SK-N-SH (cell line): ENCODE measurements at regions not wholly inside any gene's neighbourhood (a gene's known extent, or its start where the extent isn't known, plus 50 kb on each side); places are given as distances from the start of the nearest gene placed in this dataset.

Experiments used
- CTCF ChIA-PET: fragments of 300-600, 350-600 bp; formaldehyde crosslinking; extraction: SDS; loops from one replicate; lab custom pipeline; 2021; lab: Yijun Ruan, JAX
- POLR2A ChIA-PET: fragments of 350-600 bp; sonication (Branson Sonifier 250); formaldehyde crosslinking; extraction: SDS; loops from one replicate; lab custom pipeline; 2020; ENCODE audit warnings: antibody characterized with exemption, inconsistent platforms; lab: Yijun Ruan, JAX
- DNase-seq: peaks from one replicate; pipeline ENCODE4 v3.0.0; 2012
- H2AFZ ChIP-seq: fragments of 200-600 bp; sonication (generic); 2 replicates; pipeline ENCODE4 v1.8.1; 2016; ENCODE audit warnings: antibody characterized with exemption, mild to moderate bottlenecking, low read depth
- H3F3A ChIP-seq: fragments of 200-600 bp; sonication (generic); replicated peaks from 2 replicates; pipeline ENCODE3; 2016; ENCODE audit warnings: antibody characterized with exemption, mild to moderate bottlenecking; ENCODE audit not compliant: insufficient read depth
- H3K27ac ChIP-seq, 2 experiments: fragments of 200-500 bp in 1 of 2; fragments of 200-600 bp in 1 of 2; sonication (Bioruptor generic) in 1 of 2; sonication (generic), shearing (Covaris generic) in 1 of 2; 2 replicates each; pipeline versions ENCODE4 v1.5.1 to v1.6.1; 2014 to 2016; ENCODE audit warnings: low read depth in 2 of 2, inconsistent platforms in 1 of 2, low read length in 1 of 2, mild to moderate bottlenecking in 1 of 2, mixed read lengths in 1 of 2
- H3K27me3 ChIP-seq: fragments of 200-600 bp; sonication (generic), shearing (Covaris generic); 2 replicates; pipeline ENCODE4 v1.6.1; 2016; ENCODE audit warnings: mixed run types; ENCODE audit not compliant: insufficient read depth
- H3K36me3 ChIP-seq, 2 experiments: fragments of 200-500 bp in 1 of 2; fragments of 200-600 bp in 1 of 2; sonication (Bioruptor generic) in 1 of 2; sonication (generic) in 1 of 2; replicated peaks in 1 of 2; 2 replicates each; pipeline versions ENCODE3 to v1.5.1; 2014 to 2016; ENCODE audit warnings: low read length in 1 of 2, mild to moderate bottlenecking in 1 of 2; ENCODE audit not compliant: insufficient read depth in 2 of 2, control insufficient read depth in 1 of 2
- H3K4me1 ChIP-seq, 2 experiments: fragments of 200-500 bp in 1 of 2; fragments of 200-600 bp in 1 of 2; sonication (Bioruptor generic) in 1 of 2; sonication (generic), shearing (Covaris generic) in 1 of 2; 2 replicates each; pipeline versions ENCODE4 v1.5.1 to v1.6.1; 2014 to 2016; ENCODE audit warnings: low read depth in 1 of 2, low read length in 1 of 2, mixed run types in 1 of 2; ENCODE audit not compliant: insufficient read depth in 2 of 2, control insufficient read depth in 1 of 2
- H3K4me2 ChIP-seq: fragments of 200-600 bp; sonication (generic), shearing (Covaris generic); 2 replicates; pipeline ENCODE4 v1.6.1; 2017; ENCODE audit warnings: mixed run types
- H3K4me3 ChIP-seq, 2 experiments: fragments of 200-500 bp in 1 of 2; fragments of 200-600 bp in 1 of 2; sonication (Bioruptor generic) in 1 of 2; sonication (generic), shearing (Covaris generic) in 1 of 2; 2 replicates each; pipeline versions ENCODE4 v1.5.1 to v1.8.1; 2014 to 2016; ENCODE audit warnings: low read depth in 2 of 2, inconsistent platforms in 1 of 2, low read length in 1 of 2, mild to moderate bottlenecking in 1 of 2, mixed read lengths in 1 of 2, moderate library complexity in 1 of 2
- H3K79me2 ChIP-seq: fragments of 200-600 bp; sonication (generic); 2 replicates; pipeline ENCODE4 v1.8.1; 2017; ENCODE audit warnings: mild to moderate bottlenecking; ENCODE audit not compliant: insufficient read depth
- H3K9ac ChIP-seq: fragments of 200-600 bp; sonication (generic); 2 replicates; pipeline ENCODE4 v1.6.1; 2017; ENCODE audit warnings: mixed run types
- H3K9me2 ChIP-seq: fragments of 200-600 bp; sonication (generic); 2 replicates; pipeline ENCODE4 v1.6.1; 2017; ENCODE audit warnings: mixed run types
- H3K9me3 ChIP-seq: fragments of 200-600 bp; sonication (generic); 2 replicates; pipeline ENCODE4 v1.6.1; 2017; ENCODE audit warnings: mixed run types, mild to moderate bottlenecking, moderate library complexity
- H4K20me1 ChIP-seq: fragments of 200-600 bp; sonication (generic); 2 replicates; pipeline ENCODE4 v1.6.1; 2017; ENCODE audit warnings: mild to moderate bottlenecking, mixed run types; ENCODE audit not compliant: insufficient read depth
- CTCF ChIP-seq: fragments of 200-600 bp; sonication (generic); IDR thresholded peaks from 2 replicates; pipeline ENCODE4 v1.6.1; 2017; ENCODE audit warnings: antibody characterized with exemption, mild to moderate bottlenecking, moderate library complexity
- ELF1 ChIP-seq: IDR thresholded peaks from 2 replicates; pipeline ENCODE4 v1.4.0; 2012
- EP300 ChIP-seq, 2 experiments: IDR thresholded peaks; 2 replicates each; pipeline versions ENCODE4 v1.4.0 to v1.6.1; 2012; ENCODE audit warnings: borderline replicate concordance in 1 of 2, low read depth in 1 of 2, low read length in 1 of 2
- FOSL2 ChIP-seq: IDR thresholded peaks from 2 replicates; pipeline ENCODE4 v1.4.0; 2012; ENCODE audit warnings: low read depth, mild to moderate bottlenecking, moderate library complexity, borderline replicate concordance
- GABPA ChIP-seq: IDR thresholded peaks from 2 replicates; pipeline ENCODE4 v1.4.0; 2012; ENCODE audit warnings: low read depth, mild to moderate bottlenecking
- GATA2 ChIP-seq: sonication (generic); formaldehyde crosslinking; IDR thresholded peaks from 2 replicates; pipeline ENCODE4 v1.5.0; 2020; ENCODE audit warnings: mild to moderate bottlenecking, missing genetic modification reagents
- JUND ChIP-seq: IDR thresholded peaks from 2 replicates; pipeline ENCODE4 v1.4.0; 2012
- MEF2A ChIP-seq: IDR thresholded peaks from 2 replicates; pipeline ENCODE4 v1.4.0; 2012; ENCODE audit warnings: low read depth, borderline replicate concordance
- POLR2AphosphoS5 ChIP-seq: IDR thresholded peaks from 2 replicates; pipeline ENCODE4 v1.6.1; 2012; ENCODE audit warnings: low read depth, low read length
- RAD21 ChIP-seq: IDR thresholded peaks from 2 replicates; pipeline ENCODE4 v1.6.1; 2012; ENCODE audit warnings: mild to moderate bottlenecking, low read length
- RXRA ChIP-seq: IDR thresholded peaks from 2 replicates; pipeline ENCODE4 v1.4.0; 2012; ENCODE audit warnings: low read depth, mild to moderate bottlenecking, borderline replicate concordance
- SIN3A ChIP-seq: IDR thresholded peaks from 2 replicates; pipeline ENCODE4 v1.6.1; 2012; ENCODE audit warnings: low read depth, mild to moderate bottlenecking, low read length, moderate library complexity, borderline replicate concordance
- SMC3 ChIP-seq: IDR thresholded peaks from 2 replicates; pipeline ENCODE4 v1.6.1; 2012; ENCODE audit warnings: low read depth, low read length, improper control_type of control experiment
- TAF1 ChIP-seq: IDR thresholded peaks from 2 replicates; pipeline ENCODE4 v1.6.1; 2012; ENCODE audit warnings: low read depth, mild to moderate bottlenecking, low read length, moderate library complexity, borderline replicate concordance
- TCF12 ChIP-seq: IDR thresholded peaks from 2 replicates; pipeline ENCODE4 v1.4.0; 2012
- YY1 ChIP-seq: IDR thresholded peaks from 2 replicates; pipeline ENCODE4 v1.4.0; 2012; ENCODE audit warnings: low read depth, mild to moderate bottlenecking
- WGBS: methylation state at CpG from one replicate; pipeline ENCODE4 v1.1.6; 2017; ENCODE audit warnings: low lambda C conversion rate; 5-methylcytosine and 5-hydroxymethylcytosine counted together

GRCh38 chr20:52847029-52847660, 125.0 kb upstream of the TSHZ2 start:
- Histone ChIP-seq H3K79me2 (no peaks in the 10 kb centered on the region), H3F3A (no peaks in the 10 kb centered on the region), H3K9me2 (no peaks in the 10 kb centered on the region), H3K9me3 (no peaks in the 10 kb centered on the region), H2AFZ (no peak overlapping the region), H3K27ac (no peak overlapping the region), H3K4me3 (no peak overlapping the region), H3K4me2 (no peak overlapping the region), H3K36me3 (no peaks in the 10 kb centered on the region), H3K27me3 (no peaks in the 10 kb centered on the region), H3K9ac (no peak overlapping the region), H4K20me1 (no peaks in the 10 kb centered on the region), H3K4me1 (no peaks in the 10 kb centered on the region)
- WGBS: 32% methylated on average over 4 of the region's 4 CpGs
- no peak for DNase-seq
- ChIA-PET CTCF (no interaction called here), POLR2A (no interaction called here)
- TF ChIP-seq GABPA: no peak
- no peak for TF ChIP-seq JUND
- TF ChIP-seq POLR2AphosphoS5: no peak
- no peak for TF ChIP-seq TCF12
- TF ChIP-seq CTCF: no peak
- TF ChIP-seq RXRA: no peak
- TF ChIP-seq MEF2A: no peak
- no peak for TF ChIP-seq EP300 (IDR thresholded peaks at IDR 0.05; ENCODE audit: borderline replicate concordance in 1 of 2, low read depth in 1 of 2, low read length in 1 of 2)
- TF ChIP-seq ELF1: no peak
- no peak for TF ChIP-seq TAF1

- H3K27me3 ChIP-seq: no peaks in the 10 kb centered on the region
- TF ChIP-seq FOSL2 (no peak), RAD21 (no peak), GATA2 (CRISPR knock-in tag) (no peak)
- TF ChIP-seq, all 33 proteins: peak for 0
- POLR2A ChIA-PET: no interaction called here
These were observed 127.1 kb upstream of the TSHZ2 start for GRCh38 chr20:52845044-52845443.

GRCh38 chr20:52843425-52843824, 128.7 kb upstream of the TSHZ2 start:
- no peak for DNase-seq
- H3F3A ChIP-seq: no peaks in the 10 kb centered on the region
- ChIA-PET CTCF (no interaction called here), POLR2A (no interaction called here)
- H3K9ac ChIP-seq: no peak overlapping the region
- H3K9me2 ChIP-seq: no peaks in the 10 kb centered on the region
- H3K79me2 ChIP-seq: no peaks in the 10 kb centered on the region
- WGBS: 68% methylated on average over 4 of the region's 5 CpGs
- H3K27ac ChIP-seq: no peak overlapping the region
- no peak overlapping the region for H3K4me2 ChIP-seq
- no peaks in the 10 kb centered on the region for H3K27me3 ChIP-seq
- no peaks in the 10 kb centered on the region for H3K9me3 ChIP-seq
- no peaks in the 10 kb centered on the region for H3K4me1 ChIP-seq
- H3K36me3 ChIP-seq: no peaks in the 10 kb centered on the region
- no peak overlapping the region for H3K4me3 ChIP-seq
- H4K20me1 ChIP-seq: no peaks in the 10 kb centered on the region
- no peak overlapping the region for H2AFZ ChIP-seq
- TF ChIP-seq YY1 (no peak), SIN3A (no peak), SMC3 (no peak)

More at GRCh38 chr20:52845044-52845443, 127.1 kb upstream of the TSHZ2 start:
- no peaks in the 10 kb centered on the region for H3K9me2 ChIP-seq
- H2AFZ ChIP-seq: no peak overlapping the region
- H3K36me3 ChIP-seq: no peaks in the 10 kb centered on the region
- no peak overlapping the region for H3K9ac ChIP-seq
- no peak overlapping the region for H3K4me2 ChIP-seq
- no peak for DNase-seq
- no peaks in the 10 kb centered on the region for H3K79me2 ChIP-seq
- H4K20me1 ChIP-seq: no peaks in the 10 kb centered on the region
- CTCF ChIA-PET: no interaction called here
- no peaks in the 10 kb centered on the region for H3K9me3 ChIP-seq
- no peak overlapping the region for H3K4me3 ChIP-seq
- no peaks in the 10 kb centered on the region for H3K4me1 ChIP-seq
- no peak overlapping the region for H3K27ac ChIP-seq
- no peaks in the 10 kb centered on the region for H3F3A ChIP-seq
